ENCODE measurements at regions not wholly inside any gene's neighbourhood (a gene's known extent, or its start where the extent isn't known, plus 50 kb on each side); places are given as distances from the start of the nearest gene placed in this dataset.

DNA sequence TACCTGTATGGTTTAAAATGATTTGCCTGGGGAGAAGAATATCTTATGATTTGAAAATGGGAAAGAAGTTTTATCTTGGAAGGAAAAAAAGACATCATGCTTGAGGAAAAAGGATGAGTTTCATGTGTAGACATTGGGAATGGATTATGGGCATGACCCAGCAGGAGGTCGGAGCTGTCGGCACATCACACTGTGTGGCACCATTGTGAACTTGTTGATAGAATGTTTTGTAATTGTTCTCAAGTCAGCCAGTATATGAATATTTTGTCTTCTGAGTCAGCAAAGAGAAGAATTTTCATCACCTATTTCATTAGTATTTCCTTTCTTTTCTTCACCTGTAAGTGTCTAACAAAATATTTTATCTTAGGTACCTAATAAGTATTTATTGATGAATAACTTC is 60.0 kb upstream of the HMGA2 start:
- TF ChIP-seq JUN (IDR thresholded peaks at IDR 0.05; ENCODE audit: borderline replicate concordance, insufficient read depth, insufficient read length, low read depth) (no peak), FOS (IDR thresholded peaks at IDR 0.05; ENCODE audit: borderline replicate concordance, insufficient read depth, low read length) (no peak), EZH2 (IDR thresholded peaks at IDR 0.05; ENCODE audit: borderline replicate concordance, low read depth, low read length, severe bottlenecking) (no peak), POLR2A (IDR thresholded peaks at IDR 0.05; ENCODE audit: low read depth, low read length) (no peak), POLR2AphosphoS5 (IDR thresholded peaks at IDR 0.05; ENCODE audit: insufficient read depth, low read depth, low read length) (no peak)
- TF ChIP-seq, protein P1, sequence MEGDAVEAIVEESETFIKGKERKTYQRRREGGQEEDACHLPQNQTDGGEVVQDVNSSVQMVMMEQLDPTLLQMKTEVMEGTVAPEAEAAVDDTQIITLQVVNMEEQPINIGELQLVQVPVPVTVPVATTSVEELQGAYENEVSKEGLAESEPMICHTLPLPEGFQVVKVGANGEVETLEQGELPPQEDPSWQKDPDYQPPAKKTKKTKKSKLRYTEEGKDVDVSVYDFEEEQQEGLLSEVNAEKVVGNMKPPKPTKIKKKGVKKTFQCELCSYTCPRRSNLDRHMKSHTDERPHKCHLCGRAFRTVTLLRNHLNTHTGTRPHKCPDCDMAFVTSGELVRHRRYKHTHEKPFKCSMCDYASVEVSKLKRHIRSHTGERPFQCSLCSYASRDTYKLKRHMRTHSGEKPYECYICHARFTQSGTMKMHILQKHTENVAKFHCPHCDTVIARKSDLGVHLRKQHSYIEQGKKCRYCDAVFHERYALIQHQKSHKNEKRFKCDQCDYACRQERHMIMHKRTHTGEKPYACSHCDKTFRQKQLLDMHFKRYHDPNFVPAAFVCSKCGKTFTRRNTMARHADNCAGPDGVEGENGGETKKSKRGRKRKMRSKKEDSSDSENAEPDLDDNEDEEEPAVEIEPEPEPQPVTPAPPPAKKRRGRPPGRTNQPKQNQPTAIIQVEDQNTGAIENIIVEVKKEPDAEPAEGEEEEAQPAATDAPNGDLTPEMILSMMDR (IDR thresholded peaks at IDR 0.05; ENCODE audit: extremely low read depth in 1 of 2, insufficient read depth in 1 of 2, low read depth in 1 of 2, low read length in 2 of 2), result no peak
- TF ChIP-seq, protein P2, sequence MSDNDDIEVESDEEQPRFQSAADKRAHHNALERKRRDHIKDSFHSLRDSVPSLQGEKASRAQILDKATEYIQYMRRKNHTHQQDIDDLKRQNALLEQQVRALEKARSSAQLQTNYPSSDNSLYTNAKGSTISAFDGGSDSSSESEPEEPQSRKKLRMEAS (IDR thresholded peaks at IDR 0.05; ENCODE audit: insufficient read depth, insufficient read length), result no peak
